ENCODE measurements at regions not wholly inside any gene's neighbourhood (a gene's known extent, or its start where the extent isn't known, plus 50 kb on each side); places are given as distances from the start of the nearest gene placed in this dataset.

DNA sequence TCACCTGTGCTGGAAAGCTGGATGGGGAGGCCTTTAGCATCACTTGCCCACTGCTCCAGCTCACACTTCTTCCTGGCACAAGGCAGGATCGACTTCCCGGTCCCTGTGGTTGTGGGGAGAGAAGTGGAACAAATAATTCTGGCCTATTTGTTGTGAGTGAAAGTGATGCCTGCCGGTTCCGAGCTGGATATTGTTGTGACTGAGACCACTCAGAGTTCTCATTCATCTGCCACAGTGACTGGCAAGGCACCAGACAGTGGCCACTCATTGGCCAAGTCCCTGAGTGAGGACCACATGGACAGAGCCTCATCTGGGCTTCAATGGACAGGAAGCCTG is 191.9 kb downstream of the PTPRU start:
- H3K4me3 ChIP-seq (ENCODE audit: low read depth in 1 of 2, low read length in 2 of 2), result no peak overlapping the region
- no peak overlapping the region for H3K27ac ChIP-seq (ENCODE audit: low read depth, low read length)
- no peaks in the 10 kb centered on the region for H3K36me3 ChIP-seq (ENCODE audit: insufficient read depth, low read length)
- peaks cover 4% of the 10 kb centered on the region for H3K9me3 ChIP-seq (ENCODE audit: low read length)
- H3K9ac ChIP-seq (ENCODE audit: low read length), result no peak overlapping the region
- H3K4me1 ChIP-seq (ENCODE audit: insufficient read depth, low read length), result no peaks in the 10 kb centered on the region
- no peaks in the 10 kb centered on the region for H3K27me3 ChIP-seq (ENCODE audit: control insufficient read depth in 1 of 2, insufficient read depth in 2 of 2, low read length in 2 of 2)

GRCh38 chr1:29427614-29428279 is 191.4 kb downstream of the PTPRU start:
- H3K4me1 ChIP-seq (ENCODE audit: insufficient read depth, low read length), result no peaks in the 10 kb centered on the region
- no peak overlapping the region for H3K9ac ChIP-seq (ENCODE audit: low read length)
- H3K36me3 ChIP-seq (ENCODE audit: insufficient read depth, low read length), result no peaks in the 10 kb centered on the region
- no peaks in the 10 kb centered on the region for H3K27me3 ChIP-seq (ENCODE audit: control insufficient read depth in 1 of 2, insufficient read depth in 2 of 2, low read length in 2 of 2)
- H3K4me3 ChIP-seq (ENCODE audit: low read depth in 1 of 2, low read length in 2 of 2), result no peak overlapping the region
- H3K9me3 ChIP-seq (ENCODE audit: low read length), result peaks cover 4% of the 10 kb centered on the region
- H3K27ac ChIP-seq (ENCODE audit: low read depth, low read length), result no peak overlapping the region

GRCh38 chr1:29426701-29427279 is 190.5 kb downstream of the PTPRU start:
- H3K27me3 ChIP-seq (ENCODE audit: control insufficient read depth in 1 of 2, insufficient read depth in 2 of 2, low read length in 2 of 2), result no peaks in the 10 kb centered on the region
- no peak overlapping the region for H3K27ac ChIP-seq (ENCODE audit: low read depth, low read length)
- no peaks in the 10 kb centered on the region for H3K4me1 ChIP-seq (ENCODE audit: insufficient read depth, low read length)
- H3K36me3 ChIP-seq (ENCODE audit: insufficient read depth, low read length), result no peaks in the 10 kb centered on the region
- H3K4me3 ChIP-seq (ENCODE audit: low read depth in 1 of 2, low read length in 2 of 2), result no peak overlapping the region
- peaks cover 4% of the 10 kb centered on the region for H3K9me3 ChIP-seq (ENCODE audit: low read length)
- H3K9ac ChIP-seq (ENCODE audit: low read length), result no peak overlapping the region

- no peaks in the 10 kb centered on the region for H3K4me1 ChIP-seq (ENCODE audit: insufficient read depth, low read length)
- H3K27ac ChIP-seq (ENCODE audit: low read depth, low read length), result no peak overlapping the region
- H3K36me3 ChIP-seq (ENCODE audit: insufficient read depth, low read length), result no peaks in the 10 kb centered on the region
- no peak overlapping the region for H3K9ac ChIP-seq (ENCODE audit: low read length)
- no peaks in the 10 kb centered on the region for H3K27me3 ChIP-seq (ENCODE audit: control insufficient read depth in 1 of 2, insufficient read depth in 2 of 2, low read length in 2 of 2)
- H3K9me3 ChIP-seq (ENCODE audit: low read length), result no peaks in the 10 kb centered on the region
- H3K4me3 ChIP-seq (ENCODE audit: low read depth in 1 of 2, low read length in 2 of 2), result no peak overlapping the region
These were observed 189.3 kb downstream of the PTPRU start for GRCh38 chr1:29425631-29426030.

DNA sequence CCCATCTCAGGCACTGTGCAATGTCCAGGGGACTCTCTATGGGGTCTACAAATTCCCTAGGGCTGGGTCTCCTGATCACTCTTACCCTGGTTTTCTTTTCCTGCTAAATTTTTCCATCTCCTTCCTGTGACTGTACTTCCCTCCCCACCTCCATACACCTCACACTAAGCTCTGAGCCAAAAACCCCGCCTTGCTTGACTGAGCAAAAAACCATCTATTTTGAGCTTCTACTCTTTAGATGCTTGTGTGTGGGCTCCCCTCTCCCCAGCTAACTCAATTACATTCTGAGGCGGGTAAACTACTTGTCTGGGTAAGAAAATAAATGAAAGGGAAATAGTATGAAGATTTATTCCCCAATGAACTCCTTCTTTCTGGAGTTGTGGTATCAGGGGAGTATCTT is 187.9 kb downstream of the PTPRU start:
- no peak overlapping the region for H3K27ac ChIP-seq (ENCODE audit: low read depth, low read length)
- H3K9me3 ChIP-seq (ENCODE audit: low read length), result no peaks in the 10 kb centered on the region
- H3K9ac ChIP-seq (ENCODE audit: low read length), result no peak overlapping the region
- no peaks in the 10 kb centered on the region for H3K36me3 ChIP-seq (ENCODE audit: insufficient read depth, low read length)
- no peaks in the 10 kb centered on the region for H3K4me1 ChIP-seq (ENCODE audit: insufficient read depth, low read length)
- H3K4me3 ChIP-seq (ENCODE audit: low read depth in 1 of 2, low read length in 2 of 2), result no peak overlapping the region
- no peaks in the 10 kb centered on the region for H3K27me3 ChIP-seq (ENCODE audit: control insufficient read depth in 1 of 2, insufficient read depth in 2 of 2, low read length in 2 of 2)

- Histone ChIP-seq H3K36me3 (ENCODE audit: insufficient read depth, low read length) (no peaks in the 10 kb centered on the region), H3K4me1 (ENCODE audit: insufficient read depth, low read length) (no peaks in the 10 kb centered on the region), H3K4me3 (ENCODE audit: low read depth in 1 of 2, low read length in 2 of 2) (no peak overlapping the region), H3K9me3 (ENCODE audit: low read length) (no peaks in the 10 kb centered on the region), H3K9ac (ENCODE audit: low read length) (no peak overlapping the region), H3K27ac (ENCODE audit: low read depth, low read length) (no peak overlapping the region), H3K27me3 (ENCODE audit: control insufficient read depth in 1 of 2, insufficient read depth in 2 of 2, low read length in 2 of 2) (peaks cover 0 to 9% of the 10 kb centered on the region in 2 donors)
These were observed 183.9 kb downstream of the PTPRU start for GRCh38 chr1:29420202-29420601.

DNA sequence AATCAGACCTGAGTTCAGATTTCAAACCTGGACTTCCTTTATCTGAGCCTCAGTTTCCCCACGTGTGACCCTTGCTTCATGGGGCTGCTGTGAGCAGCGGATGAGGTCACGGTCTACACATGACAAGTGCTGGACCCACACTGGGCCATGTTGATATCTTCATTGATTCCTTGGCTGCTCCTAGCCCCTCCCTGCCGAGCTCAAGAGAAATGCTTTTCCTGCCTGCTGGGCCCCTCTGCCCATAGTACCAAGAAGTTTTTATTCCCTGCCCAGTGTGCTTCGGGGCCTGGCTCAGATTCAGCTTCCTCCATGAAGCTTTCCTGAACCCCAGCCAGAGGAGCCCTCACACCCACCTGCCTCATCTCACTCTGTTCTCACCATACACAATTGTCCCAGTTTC is 181.6 kb downstream of the PTPRU start:
- Histone ChIP-seq H3K9me3 (ENCODE audit: low read length) (no peaks in the 10 kb centered on the region), H3K9ac (ENCODE audit: low read length) (no peak overlapping the region), H3K4me1 (ENCODE audit: insufficient read depth, low read length) (no peaks in the 10 kb centered on the region), H3K27me3 (ENCODE audit: control insufficient read depth in 1 of 2, insufficient read depth in 2 of 2, low read length in 2 of 2) (peaks cover 0 to 12% of the 10 kb centered on the region in 2 donors), H3K36me3 (ENCODE audit: insufficient read depth, low read length) (no peaks in the 10 kb centered on the region), H3K27ac (ENCODE audit: low read depth, low read length) (no peak overlapping the region), H3K4me3 (ENCODE audit: low read depth in 1 of 2, low read length in 2 of 2) (no peak overlapping the region)

- no peaks in the 10 kb centered on the region for H3K9me3 ChIP-seq (ENCODE audit: low read length)
- no peak overlapping the region for H3K27ac ChIP-seq (ENCODE audit: low read depth, low read length)
These were observed 181.0 kb downstream of the PTPRU start for GRCh38 chr1:29417147-29417858.

DNA sequence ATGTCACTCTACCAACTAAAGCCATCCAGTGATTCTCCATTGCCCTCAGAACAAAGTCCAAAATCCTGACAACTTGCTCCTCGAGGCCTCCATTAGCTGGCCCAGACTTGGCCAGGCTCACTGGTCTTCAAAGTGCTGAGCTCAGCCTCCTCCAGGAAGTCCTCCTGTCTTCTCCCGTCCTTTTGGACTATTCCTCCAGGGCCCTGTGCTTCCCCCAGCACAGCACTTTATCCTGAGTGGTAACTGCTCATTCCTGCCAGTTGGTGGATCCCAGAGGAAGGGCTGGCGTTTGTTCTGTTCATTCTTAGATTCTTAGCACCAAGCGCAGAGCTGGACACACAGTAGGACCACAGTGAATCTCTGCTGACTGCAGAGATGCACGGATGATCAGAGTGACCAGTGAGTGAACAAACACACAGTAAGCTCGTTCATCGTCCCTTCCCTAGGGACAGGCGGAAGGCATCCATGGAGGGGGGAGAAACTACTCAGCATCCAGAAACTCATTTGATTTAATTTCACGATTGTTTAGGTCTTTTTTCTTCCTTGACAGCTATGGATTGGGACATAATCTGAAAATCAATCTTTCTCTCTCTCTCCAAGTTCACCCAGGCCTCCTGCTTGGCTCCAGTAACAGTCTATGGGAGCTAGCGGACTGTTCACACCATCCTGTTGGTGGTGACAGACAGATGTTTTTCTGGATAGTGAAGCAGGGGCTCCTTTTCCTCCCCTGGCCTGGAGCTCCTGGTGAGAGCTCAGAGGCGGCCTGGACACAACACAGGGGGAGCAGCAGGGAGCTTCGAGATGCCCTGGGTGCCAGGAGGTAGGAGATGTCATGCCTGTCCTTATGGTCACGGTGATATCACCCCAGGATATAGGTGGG is 180.2 kb downstream of the PTPRU start:
- H3K4me1 ChIP-seq (ENCODE audit: insufficient read depth, low read length), result no peaks in the 10 kb centered on the region
- H3K27ac ChIP-seq (ENCODE audit: low read depth, low read length), result no peak overlapping the region
- no peaks in the 10 kb centered on the region for H3K36me3 ChIP-seq (ENCODE audit: insufficient read depth, low read length)
- H3K9ac ChIP-seq (ENCODE audit: low read length), result no peak overlapping the region
- no peaks in the 10 kb centered on the region for H3K9me3 ChIP-seq (ENCODE audit: low read length)
- H3K27me3 ChIP-seq (ENCODE audit: control insufficient read depth in 1 of 2, insufficient read depth in 2 of 2, low read length in 2 of 2), result peaks cover 0 to 12% of the 10 kb centered on the region in 2 donors
- no peak overlapping the region for H3K4me3 ChIP-seq (ENCODE audit: low read depth in 1 of 2, low read length in 2 of 2)

More at GRCh38 chr1:29417147-29417858, 181.0 kb downstream of the PTPRU start:
- Histone ChIP-seq H3K4me1 (ENCODE audit: insufficient read depth, low read length) (no peaks in the 10 kb centered on the region), H3K36me3 (ENCODE audit: insufficient read depth, low read length) (no peaks in the 10 kb centered on the region), H3K27me3 (ENCODE audit: control insufficient read depth in 1 of 2, insufficient read depth in 2 of 2, low read length in 2 of 2) (peaks cover 0 to 12% of the 10 kb centered on the region in 2 donors), H3K9ac (ENCODE audit: low read length) (no peak overlapping the region), H3K4me3 (ENCODE audit: low read depth in 1 of 2, low read length in 2 of 2) (no peak overlapping the region)

- no peak overlapping the region for H3K27ac ChIP-seq (ENCODE audit: low read depth, low read length)
- H3K36me3 ChIP-seq (ENCODE audit: insufficient read depth, low read length), result no peaks in the 10 kb centered on the region
- H3K4me3 ChIP-seq (ENCODE audit: low read depth in 1 of 2, low read length in 2 of 2), result no peak overlapping the region
- H3K27me3 ChIP-seq (ENCODE audit: control insufficient read depth in 1 of 2, insufficient read depth in 2 of 2, low read length in 2 of 2), result peaks cover 0 to 12% of the 10 kb centered on the region in 2 donors
- H3K4me1 ChIP-seq (ENCODE audit: insufficient read depth, low read length), result no peaks in the 10 kb centered on the region
- no peaks in the 10 kb centered on the region for H3K9me3 ChIP-seq (ENCODE audit: low read length)
- H3K9ac ChIP-seq (ENCODE audit: low read length), result no peak overlapping the region
These were observed 179.5 kb downstream of the PTPRU start for GRCh38 chr1:29415861-29416260.

DNA sequence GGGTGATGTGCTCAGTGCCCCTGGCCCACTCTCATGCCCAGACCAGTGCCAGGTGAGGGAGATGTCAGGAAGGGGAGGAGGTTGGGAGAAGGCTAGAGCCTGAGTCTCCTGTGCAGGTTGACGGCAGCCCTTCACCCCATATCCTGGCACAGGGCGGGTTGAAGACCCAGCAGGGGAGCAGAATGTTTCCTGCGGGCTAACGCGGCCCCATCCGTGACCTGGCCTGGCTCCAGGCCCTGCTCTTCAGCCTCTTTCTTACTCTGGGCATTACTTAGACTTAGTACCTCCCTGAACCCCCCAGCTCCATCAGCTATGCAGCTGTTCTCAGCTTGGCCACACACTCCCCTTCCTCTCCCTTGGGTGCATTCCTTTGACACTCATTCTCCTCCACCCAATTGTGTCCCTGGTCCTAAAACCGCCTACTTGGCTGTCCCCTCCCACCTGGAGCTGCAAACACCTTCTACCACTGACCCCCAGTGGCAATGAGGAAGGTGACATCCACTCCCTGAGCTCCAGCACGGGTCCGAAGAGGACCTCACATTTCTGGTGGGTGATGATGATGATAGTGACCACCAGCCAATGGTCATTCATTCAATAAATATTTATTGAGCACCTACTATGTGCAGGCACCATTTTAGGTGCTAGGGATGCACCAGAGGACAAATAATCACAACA is 179.0 kb downstream of the PTPRU start:
- no peaks in the 10 kb centered on the region for H3K4me1 ChIP-seq (ENCODE audit: insufficient read depth, low read length)
- H3K36me3 ChIP-seq (ENCODE audit: insufficient read depth, low read length), result no peaks in the 10 kb centered on the region

More for the DNA sequence above, 179.0 kb downstream of the PTPRU start:
- Histone ChIP-seq H3K9me3 (ENCODE audit: low read length) (no peaks in the 10 kb centered on the region), H3K4me3 (ENCODE audit: low read depth in 1 of 2, low read length in 2 of 2) (no peak overlapping the region), H3K9ac (ENCODE audit: low read length) (no peak overlapping the region), H3K27ac (ENCODE audit: low read depth, low read length) (no peak overlapping the region), H3K27me3 (ENCODE audit: control insufficient read depth in 1 of 2, insufficient read depth in 2 of 2, low read length in 2 of 2) (peaks cover 0 to 12% of the 10 kb centered on the region in 2 donors)

All from muscle layer of colon (tissue), 2 donors.